Peyer's patch (tissue), 4 donors: ENCODE measurements at regions not wholly inside any gene's neighbourhood (a gene's known extent, or its start where the extent isn't known, plus 50 kb on each side); places are given as distances from the start of the nearest gene placed in this dataset.

Experiments
- DNase-seq, 3 donors: peaks; one replicate each; pipeline ENCODE4 v3.0.0-alpha.2; 2017 to 2019
- H3K27ac ChIP-seq, 4 donors: fragments of 200-600 bp; sonication (generic); one replicate each; pipeline ENCODE4 v1.5.1; 2016 to 2019
- H3K27me3 ChIP-seq, 2 donors: fragments of 200-600 bp; sonication (generic); one replicate each; pipeline ENCODE4 v1.5.1; 2019
- H3K36me3 ChIP-seq, 3 donors: fragments of 200-600 bp; sonication (generic); one replicate each; pipeline ENCODE4 v1.5.1; 2016 to 2019
- H3K4me1 ChIP-seq, 4 donors: fragments of 200-600 bp; sonication (generic); one replicate each; pipeline ENCODE4 v1.5.1; 2016 to 2019
- H3K4me3 ChIP-seq, 4 donors: fragments of 200-600 bp; sonication (generic); 1 replicate in 3 of 4; 2 replicates in 1 of 4; pipeline ENCODE4 v1.5.1; 2016 to 2019; ENCODE audit warnings: mild to moderate bottlenecking in 1 of 4
- H3K9me3 ChIP-seq, 4 donors: fragments of 200-600 bp; sonication (generic); one replicate each; pipeline ENCODE4 v1.5.1; 2016 to 2019; ENCODE audit warnings: mild to moderate bottlenecking in 1 of 4
- POLR2A ChIP-seq, 2 donors: fragments of 450-650 bp; IDR thresholded peaks; one replicate each; pipeline ENCODE4 v1.5.1; 2017; ENCODE audit warnings: antibody characterized with exemption in 2 of 2, mild to moderate bottlenecking in 2 of 2, moderate library complexity in 2 of 2
- TF ChIP-seq, protein P1 (sequence below), 6 experiments: fragments of 450-650 bp in 4 of 6; fragments of 200-600 bp in 2 of 6; sonication (generic) in 1 of 6; IDR thresholded peaks; one replicate each; pipeline ENCODE4 v1.5.1; 2017 to 2019; ENCODE audit warnings: antibody characterized with exemption in 6 of 6, mild to moderate bottlenecking in 3 of 6, moderate library complexity in 1 of 6

DNA sequence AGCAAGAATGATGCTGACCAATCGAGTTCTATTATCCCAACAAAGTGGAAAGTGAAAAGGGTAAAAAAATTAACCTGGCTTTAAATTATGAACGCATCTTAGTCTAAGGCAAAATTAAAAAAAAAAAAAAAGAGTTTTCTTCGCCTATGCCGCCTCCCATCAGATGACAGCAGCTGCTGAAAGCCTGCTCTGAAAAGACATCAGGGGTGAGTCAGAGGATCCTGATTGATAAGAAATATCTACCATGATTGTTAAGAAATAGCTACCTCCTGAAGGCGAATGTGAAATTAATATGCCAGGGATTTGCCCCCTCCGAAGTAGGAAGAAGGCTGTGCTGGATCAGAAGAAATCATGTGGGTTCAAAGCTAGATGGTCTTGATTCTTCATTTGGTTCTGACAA, 216.8 kb upstream of the C1orf87 start:
- H3K27me3 ChIP-seq, result no peaks in the 10 kb centered on the region
- H3K9me3 ChIP-seq, result no peaks in the 10 kb centered on the region
- TF ChIP-seq POLR2A (IDR thresholded peaks at IDR 0.05), result no peak
- TF ChIP-seq, protein P1, sequence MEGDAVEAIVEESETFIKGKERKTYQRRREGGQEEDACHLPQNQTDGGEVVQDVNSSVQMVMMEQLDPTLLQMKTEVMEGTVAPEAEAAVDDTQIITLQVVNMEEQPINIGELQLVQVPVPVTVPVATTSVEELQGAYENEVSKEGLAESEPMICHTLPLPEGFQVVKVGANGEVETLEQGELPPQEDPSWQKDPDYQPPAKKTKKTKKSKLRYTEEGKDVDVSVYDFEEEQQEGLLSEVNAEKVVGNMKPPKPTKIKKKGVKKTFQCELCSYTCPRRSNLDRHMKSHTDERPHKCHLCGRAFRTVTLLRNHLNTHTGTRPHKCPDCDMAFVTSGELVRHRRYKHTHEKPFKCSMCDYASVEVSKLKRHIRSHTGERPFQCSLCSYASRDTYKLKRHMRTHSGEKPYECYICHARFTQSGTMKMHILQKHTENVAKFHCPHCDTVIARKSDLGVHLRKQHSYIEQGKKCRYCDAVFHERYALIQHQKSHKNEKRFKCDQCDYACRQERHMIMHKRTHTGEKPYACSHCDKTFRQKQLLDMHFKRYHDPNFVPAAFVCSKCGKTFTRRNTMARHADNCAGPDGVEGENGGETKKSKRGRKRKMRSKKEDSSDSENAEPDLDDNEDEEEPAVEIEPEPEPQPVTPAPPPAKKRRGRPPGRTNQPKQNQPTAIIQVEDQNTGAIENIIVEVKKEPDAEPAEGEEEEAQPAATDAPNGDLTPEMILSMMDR (IDR thresholded peaks at IDR 0.05), result no peak
- no peak for DNase-seq
- no peaks in the 10 kb centered on the region for H3K36me3 ChIP-seq
- no peak overlapping the region for H3K27ac ChIP-seq
- H3K4me3 ChIP-seq, result no peak overlapping the region
- H3K4me1 ChIP-seq, result no peaks in the 10 kb centered on the region

DNA sequence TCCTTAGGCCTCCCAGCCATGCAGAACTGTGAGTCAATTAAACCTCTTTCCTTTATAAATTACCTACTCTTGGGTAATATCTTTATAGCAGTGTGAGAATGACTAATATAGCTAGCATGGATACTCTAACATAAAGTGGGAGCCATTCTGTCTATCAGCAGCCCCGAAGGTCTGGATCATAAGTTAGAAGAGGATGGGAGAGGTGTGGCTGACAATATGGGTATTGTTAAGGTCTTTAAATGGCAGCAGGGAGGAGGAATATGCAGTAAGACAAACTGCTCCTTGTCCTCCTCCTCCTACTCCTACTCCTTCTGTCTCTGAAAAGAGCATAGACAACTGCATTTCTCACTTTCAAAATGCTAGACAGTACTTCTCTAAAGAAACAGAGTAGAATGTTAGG, 214.0 kb upstream of the C1orf87 start:
- no peaks in the 10 kb centered on the region for H3K36me3 ChIP-seq
- no peak for TF ChIP-seq POLR2A (IDR thresholded peaks at IDR 0.05)
- TF ChIP-seq, protein P1 (IDR thresholded peaks at IDR 0.05), result no peak
- H3K4me1 ChIP-seq, result no peaks in the 10 kb centered on the region
- H3K9me3 ChIP-seq, result no peaks in the 10 kb centered on the region
- no peak overlapping the region for H3K4me3 ChIP-seq
- DNase-seq, result no peak
- H3K27ac ChIP-seq, result no peak overlapping the region
- H3K27me3 ChIP-seq, result no peaks in the 10 kb centered on the region

DNA sequence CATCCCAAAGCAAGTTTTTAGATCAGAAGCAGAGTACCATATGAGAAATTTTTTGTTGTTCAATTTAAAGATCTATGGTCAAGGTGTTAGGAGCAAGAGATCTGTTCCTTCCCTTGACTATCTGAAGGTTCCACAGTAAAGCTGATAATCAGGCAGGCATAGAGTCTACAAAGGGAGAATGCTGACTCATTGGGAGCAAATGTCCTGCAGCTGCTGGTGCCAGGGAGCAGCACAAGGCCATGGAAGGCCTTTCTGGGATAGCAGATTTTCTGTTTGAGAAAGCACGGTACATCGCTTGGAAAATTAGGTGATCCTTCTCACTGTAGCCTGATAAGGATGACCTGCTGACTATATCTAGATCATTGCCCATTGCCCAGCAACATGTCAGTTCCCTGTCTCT, 210.1 kb upstream of the C1orf87 start:
- Histone ChIP-seq H3K4me3 (no peak overlapping the region), H3K9me3 (no peaks in the 10 kb centered on the region), H3K4me1 (peaks cover 0 to 5% (median 0%) of the 10 kb centered on the region in 4 donors), H3K27ac (no peak overlapping the region), H3K27me3 (no peaks in the 10 kb centered on the region), H3K36me3 (no peaks in the 10 kb centered on the region)
- TF ChIP-seq, protein P1 (IDR thresholded peaks at IDR 0.05), result no peak
- TF ChIP-seq POLR2A (IDR thresholded peaks at IDR 0.05), result no peak
- no peak for DNase-seq

DNA sequence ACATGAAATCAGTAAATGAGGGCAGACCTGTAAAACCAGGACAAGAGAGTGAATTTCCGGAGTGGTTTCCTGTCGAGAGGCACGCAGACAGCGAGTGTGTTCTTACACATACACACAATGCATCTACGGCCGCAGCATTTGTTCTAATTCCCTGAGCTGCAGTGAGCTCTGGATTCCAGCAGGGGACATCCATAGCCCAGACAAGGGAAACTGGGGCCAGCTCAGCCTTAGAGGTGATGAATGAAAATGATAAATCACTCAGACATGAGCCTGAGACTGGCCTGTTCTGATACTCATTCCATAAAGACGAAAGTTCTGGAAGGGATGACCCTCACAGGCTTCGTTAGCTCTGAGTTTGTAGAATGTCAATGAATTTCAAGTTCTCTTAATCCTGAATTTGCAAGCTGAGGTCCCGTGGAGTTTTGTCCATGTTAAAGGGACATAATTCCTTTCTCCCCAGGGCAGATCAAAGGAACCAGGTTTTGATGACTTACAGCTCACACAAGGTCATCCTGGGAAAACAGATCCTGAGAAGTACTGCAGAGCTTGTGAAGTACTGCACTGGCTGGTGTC, 207.9 kb upstream of the C1orf87 start:
- no peak for TF ChIP-seq POLR2A (IDR thresholded peaks at IDR 0.05)
- TF ChIP-seq, protein P1 (IDR thresholded peaks at IDR 0.05), result peak in 4 of 6 experiments; percentile 37 to 73 (median 60)
- Histone ChIP-seq H3K4me1 (peaks cover 0 to 5% (median 0%) of the 10 kb centered on the region in 4 donors), H3K4me3 (no peak overlapping the region), H3K27ac (no peak overlapping the region), H3K36me3 (no peaks in the 10 kb centered on the region), H3K9me3 (no peaks in the 10 kb centered on the region), H3K27me3 (no peaks in the 10 kb centered on the region)
- DNase-seq, result peak in 2 of 3 donors; percentile 16 to 51

DNA sequence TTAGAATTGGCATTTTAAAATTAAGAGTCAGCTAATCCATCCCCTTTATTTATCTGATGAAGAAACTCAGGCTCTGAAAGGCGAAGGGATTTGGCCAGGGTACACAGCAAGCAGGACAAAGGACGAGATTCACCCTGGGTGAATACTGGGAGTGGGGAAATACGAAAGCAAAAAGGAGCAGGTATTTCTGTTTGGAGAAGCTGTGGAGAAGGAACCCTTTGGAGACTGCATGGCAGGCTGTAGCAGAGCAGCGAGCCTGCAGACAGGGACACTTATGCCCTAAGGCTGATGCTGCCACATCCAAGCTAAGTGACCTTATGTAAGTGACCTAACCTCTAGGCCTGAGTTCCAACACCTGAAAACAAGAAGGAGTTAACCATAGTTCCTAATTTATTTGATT, 207.2 kb upstream of the C1orf87 start:
- Histone ChIP-seq H3K4me3 (no peak overlapping the region), H3K9me3 (no peaks in the 10 kb centered on the region), H3K27ac (no peak overlapping the region), H3K4me1 (peaks cover 0 to 5% (median 0%) of the 10 kb centered on the region in 4 donors), H3K27me3 (no peaks in the 10 kb centered on the region), H3K36me3 (no peaks in the 10 kb centered on the region)
- TF ChIP-seq, protein P1 (IDR thresholded peaks at IDR 0.05), result no peak
- no peak for TF ChIP-seq POLR2A (IDR thresholded peaks at IDR 0.05)
- no peak for DNase-seq

DNA sequence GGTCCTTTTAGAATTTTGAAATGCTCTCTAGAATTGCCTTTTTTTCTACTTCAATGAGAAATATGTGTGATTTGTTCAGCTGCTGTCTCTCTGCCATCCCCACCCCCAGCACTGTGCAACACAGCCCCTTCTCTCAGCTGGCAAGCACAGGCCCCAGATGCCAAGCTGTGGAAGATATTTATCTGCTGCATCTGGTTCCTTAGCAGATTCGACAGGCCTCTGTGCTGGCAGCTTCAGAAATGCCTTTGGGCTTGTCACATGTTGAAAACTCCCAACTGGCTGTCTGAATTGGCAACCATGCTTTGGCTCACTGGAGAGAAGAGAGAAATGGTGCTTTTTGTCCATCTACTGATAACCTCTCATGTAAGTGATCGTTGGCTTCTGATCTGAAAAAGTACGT, 206.7 kb upstream of the C1orf87 start:
- Histone ChIP-seq H3K36me3 (no peaks in the 10 kb centered on the region), H3K4me1 (peaks cover 0 to 5% (median 0%) of the 10 kb centered on the region in 4 donors), H3K4me3 (no peak overlapping the region), H3K27me3 (no peaks in the 10 kb centered on the region), H3K9me3 (no peaks in the 10 kb centered on the region), H3K27ac (no peak overlapping the region)
- DNase-seq, result no peak
- TF ChIP-seq, protein P1 (IDR thresholded peaks at IDR 0.05), result no peak
- TF ChIP-seq POLR2A (IDR thresholded peaks at IDR 0.05), result no peak
